NT2/D1 (cell line): ENCODE measurements at regions not wholly inside any gene's neighbourhood (a gene's known extent, or its start where the extent isn't known, plus 50 kb on each side); places are given as distances from the start of the nearest gene placed in this dataset.

Source experiments
- DNase-seq: peaks from one replicate; pipeline ENCODE4 v3.0.0-alpha.2; 2011; ENCODE audit warnings: low read depth, low spot score
- H3K27me3 ChIP-seq: 2 replicates; pipeline ENCODE4 v1.6.0; 2011; ENCODE audit warnings: mild to moderate bottlenecking; ENCODE audit not compliant: insufficient read length, insufficient read depth
- H3K36me3 ChIP-seq: 2 replicates; pipeline ENCODE4 v1.6.1; 2011; ENCODE audit warnings: mild to moderate bottlenecking, low read length, mixed read lengths; ENCODE audit not compliant: insufficient read depth, insufficient read length
- H3K4me1 ChIP-seq: 2 replicates; pipeline ENCODE4 v1.5.1; 2011; ENCODE audit not compliant: insufficient read depth, insufficient read length
- H3K4me3 ChIP-seq: 2 replicates; pipeline ENCODE4 v1.5.1; 2011; ENCODE audit warnings: low read depth; ENCODE audit not compliant: insufficient read length
- H3K9ac ChIP-seq: 2 replicates; pipeline ENCODE4 v1.6.0; 2011; ENCODE audit warnings: low read depth; ENCODE audit not compliant: insufficient read length
- H3K9me3 ChIP-seq: 2 replicates; pipeline ENCODE4 v1.5.1; 2011; ENCODE audit warnings: mild to moderate bottlenecking, low read length; ENCODE audit not compliant: insufficient read depth
- SUZ12 ChIP-seq: IDR thresholded peaks from 2 replicates; pipeline ENCODE4 v1.6.1; 2011; ENCODE audit not compliant: insufficient read length, insufficient read depth; ENCODE audit errors: extremely low read depth
- YY1 ChIP-seq: IDR thresholded peaks from 2 replicates; pipeline ENCODE4 v1.6.1; 2011; ENCODE audit not compliant: insufficient read length, insufficient read depth
- ZNF274 ChIP-seq: IDR thresholded peaks from 2 replicates; pipeline ENCODE4 v1.6.1; 2011; ENCODE audit warnings: mild to moderate bottlenecking, low read depth, low read length

- H3K27me3 ChIP-seq, result no peaks in the 10 kb centered on the region
- no peak overlapping the region for H3K4me3 ChIP-seq
- H3K4me1 ChIP-seq, result no peaks in the 10 kb centered on the region
- TF ChIP-seq SUZ12, result no peak
- no peak for TF ChIP-seq ZNF274
- no peak for TF ChIP-seq YY1
- no peaks in the 10 kb centered on the region for H3K9me3 ChIP-seq
- no peaks in the 10 kb centered on the region for H3K36me3 ChIP-seq
- DNase-seq, result peak; percentile 16
- H3K9ac ChIP-seq, result no peak overlapping the region
Measured at GRCh38 chr13:100828226-100828625, 153.6 kb upstream of the TMTC4 start.

GRCh38 chr13:100827489-100828176, 153.0 kb upstream of the TMTC4 start:
- no peaks in the 10 kb centered on the region for H3K4me1 ChIP-seq
- H3K36me3 ChIP-seq, result no peaks in the 10 kb centered on the region
- no peak overlapping the region for H3K9ac ChIP-seq
- no peak for DNase-seq
- no peak overlapping the region for H3K4me3 ChIP-seq
- no peak for TF ChIP-seq ZNF274
- no peak for TF ChIP-seq YY1
- no peak for TF ChIP-seq SUZ12
- H3K27me3 ChIP-seq, result no peaks in the 10 kb centered on the region
- no peaks in the 10 kb centered on the region for H3K9me3 ChIP-seq

- H3K4me1 ChIP-seq, result no peaks in the 10 kb centered on the region
- H3K27me3 ChIP-seq, result no peaks in the 10 kb centered on the region
- no peak for DNase-seq
- H3K9me3 ChIP-seq, result no peaks in the 10 kb centered on the region
- H3K4me3 ChIP-seq, result no peak overlapping the region
- no peak for TF ChIP-seq SUZ12
- TF ChIP-seq YY1, result no peak
- TF ChIP-seq ZNF274, result no peak
- H3K9ac ChIP-seq, result no peak overlapping the region
- H3K36me3 ChIP-seq, result no peaks in the 10 kb centered on the region
Measured at GRCh38 chr13:100826441-100826840, 151.8 kb upstream of the TMTC4 start.

- no peak overlapping the region for H3K4me3 ChIP-seq
- DNase-seq, result no peak
- TF ChIP-seq ZNF274 (no peak), YY1 (no peak), SUZ12 (no peak)
- no peak overlapping the region for H3K9ac ChIP-seq
- no peaks in the 10 kb centered on the region for H3K36me3 ChIP-seq
- H3K9me3 ChIP-seq, result no peaks in the 10 kb centered on the region
- H3K27me3 ChIP-seq, result no peaks in the 10 kb centered on the region
- H3K4me1 ChIP-seq, result no peaks in the 10 kb centered on the region
Measured at GRCh38 chr13:100825557-100825956, 151.0 kb upstream of the TMTC4 start.

- Histone ChIP-seq H3K9me3 (no peaks in the 10 kb centered on the region), H3K9ac (no peak overlapping the region), H3K4me3 (no peak overlapping the region), H3K4me1 (no peaks in the 10 kb centered on the region), H3K27me3 (no peaks in the 10 kb centered on the region), H3K36me3 (no peaks in the 10 kb centered on the region)
- TF ChIP-seq ZNF274 (no peak), SUZ12 (no peak), YY1 (no peak)
- no peak for DNase-seq
Measured at GRCh38 chr13:100824366-100824765, 149.8 kb upstream of the TMTC4 start.

GRCh38 chr13:100823448-100823847, 148.9 kb upstream of the TMTC4 start:
- no peaks in the 10 kb centered on the region for H3K36me3 ChIP-seq
- no peaks in the 10 kb centered on the region for H3K4me1 ChIP-seq
- H3K9me3 ChIP-seq, result no peaks in the 10 kb centered on the region
- DNase-seq, result no peak
- no peaks in the 10 kb centered on the region for H3K27me3 ChIP-seq
- H3K9ac ChIP-seq, result no peak overlapping the region
- no peak overlapping the region for H3K4me3 ChIP-seq
- TF ChIP-seq SUZ12 (no peak), YY1 (no peak), ZNF274 (no peak)

GRCh38 chr13:100822871-100823443, 148.4 kb upstream of the TMTC4 start:
- Histone ChIP-seq H3K9ac (no peak overlapping the region), H3K4me1 (no peaks in the 10 kb centered on the region), H3K9me3 (no peaks in the 10 kb centered on the region), H3K4me3 (no peak overlapping the region), H3K27me3 (no peaks in the 10 kb centered on the region), H3K36me3 (no peaks in the 10 kb centered on the region)
- DNase-seq, result no peak
- TF ChIP-seq SUZ12, result no peak
- TF ChIP-seq ZNF274, result no peak
- TF ChIP-seq YY1, result no peak
